ENCODE measurements at regions not wholly inside any gene's neighbourhood (a gene's known extent, or its start where the extent isn't known, plus 50 kb on each side); places are given as distances from the start of the nearest gene placed in this dataset.

GRCh38 chr5:145628525-145628924, 206.6 kb downstream of the PRELID2 start:
- no peak for TF ChIP-seq POLR2AphosphoS5 (IDR thresholded peaks at IDR 0.05; ENCODE audit: borderline replicate concordance, low read depth, low read length)
- no peak for TF ChIP-seq EZH2 (IDR thresholded peaks at IDR 0.05)

All from SK-N-MC (cell line).